ENCODE measurements at regions not wholly inside any gene's neighbourhood (a gene's known extent, or its start where the extent isn't known, plus 50 kb on each side); places are given as distances from the start of the nearest gene placed in this dataset.

GRCh38 chr20:62533591-62534495 lies 58.0 kb upstream of the GATA5 start:
- DNase-seq (ENCODE audit: low read depth), result no peak
- TF ChIP-seq CTCF (IDR thresholded peaks at IDR 0.05; ENCODE audit: insufficient read depth, low read depth, low read length, missing control alignments), result no peak

DNA sequence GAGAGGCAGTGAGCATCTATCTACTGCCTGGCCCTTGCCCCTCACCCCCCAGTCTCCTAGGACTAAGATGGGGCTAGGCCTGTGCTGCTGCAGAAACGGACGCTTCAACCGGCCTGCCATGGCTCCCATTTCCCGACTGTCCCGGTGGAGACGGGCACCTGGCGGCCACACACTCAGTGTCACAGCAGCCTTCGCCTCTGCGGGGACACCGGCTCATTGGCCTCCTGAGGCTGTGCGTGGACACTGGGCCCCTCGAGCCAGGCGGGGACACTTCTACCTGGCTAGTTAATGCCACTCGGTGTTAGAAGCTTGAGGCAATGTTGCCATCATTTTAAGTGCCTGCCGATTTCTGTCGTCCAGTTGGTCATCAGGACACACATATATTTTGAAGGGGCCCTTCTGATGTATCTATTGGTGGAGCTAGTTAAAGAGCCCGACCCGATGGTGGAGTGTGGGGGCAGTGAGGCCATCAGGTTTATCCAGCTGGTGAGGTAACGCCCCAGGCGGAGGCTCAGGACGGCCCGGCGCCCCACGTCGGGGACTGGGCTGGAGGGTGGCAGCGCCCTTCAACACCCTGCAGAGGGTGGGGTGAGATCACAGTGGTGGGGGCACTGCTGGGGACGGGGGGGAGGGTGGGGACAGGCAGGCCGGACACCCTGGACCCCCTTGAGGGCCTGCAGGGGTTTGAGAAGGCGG lies 58.9 kb upstream of the GATA5 start:
- no peak for DNase-seq (ENCODE audit: low read depth)
- no peak overlapping the region for H3K4me3 ChIP-seq (ENCODE audit: low read depth, low read length)
- no peak for TF ChIP-seq CTCF (IDR thresholded peaks at IDR 0.05; ENCODE audit: insufficient read depth, low read depth, low read length, missing control alignments)

More at GRCh38 chr20:62533591-62534495, 58.0 kb upstream of the GATA5 start:
- no peak overlapping the region for H3K4me3 ChIP-seq (ENCODE audit: low read depth, low read length)

- DNase-seq (ENCODE audit: low read depth), result no peak
- no peak for TF ChIP-seq CTCF (IDR thresholded peaks at IDR 0.05; ENCODE audit: insufficient read depth, low read depth, low read length, missing control alignments)
- H3K4me3 ChIP-seq (ENCODE audit: low read depth, low read length), result no peak overlapping the region
Observed at GRCh38 chr20:62535282-62535811, 59.6 kb upstream of the GATA5 start.

- no peak overlapping the region for H3K4me3 ChIP-seq (ENCODE audit: low read depth, low read length)
- TF ChIP-seq CTCF (IDR thresholded peaks at IDR 0.05; ENCODE audit: insufficient read depth, low read depth, low read length, missing control alignments), result no peak
- DNase-seq (ENCODE audit: low read depth), result no peak
Observed at GRCh38 chr20:62535964-62536363, 60.2 kb upstream of the GATA5 start.

GRCh38 chr20:62536871-62537401 lies 61.1 kb upstream of the GATA5 start:
- no peak for TF ChIP-seq CTCF (IDR thresholded peaks at IDR 0.05; ENCODE audit: insufficient read depth, low read depth, low read length, missing control alignments)

DNA sequence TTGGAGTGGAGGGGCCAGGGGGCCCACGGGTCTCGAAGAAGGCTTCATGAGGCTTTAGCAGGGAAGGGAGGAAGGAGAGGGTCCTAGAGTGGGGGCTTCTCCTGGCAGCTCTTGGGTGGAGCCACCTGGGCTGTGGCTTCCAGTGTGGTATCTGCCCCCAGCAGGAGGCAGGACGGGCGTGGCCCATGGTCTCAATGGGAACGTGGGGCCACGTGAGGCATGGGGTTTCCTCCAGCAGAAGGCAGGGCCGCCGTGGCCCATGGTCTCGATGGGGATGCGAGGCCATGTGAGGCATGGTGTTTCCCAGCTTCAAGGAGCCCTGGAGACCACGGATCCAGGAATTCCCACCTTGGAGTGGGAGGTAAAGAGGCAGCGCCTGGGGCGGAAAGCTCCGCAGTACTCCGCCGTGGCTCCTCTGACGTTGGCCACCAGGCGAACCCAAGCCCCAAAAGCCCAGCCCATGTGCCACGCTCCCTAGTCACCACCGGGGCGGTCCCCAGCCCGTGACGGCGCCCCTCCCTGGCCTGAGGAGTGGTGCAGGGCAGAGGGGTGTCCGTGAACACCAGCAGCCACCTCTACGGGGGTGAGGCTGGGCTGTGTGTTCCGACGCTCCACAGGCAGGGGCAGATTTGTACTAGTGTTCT lies 62.0 kb upstream of the GATA5 start:
- DNase-seq (ENCODE audit: low read depth), result no peak
- no peak overlapping the region for H3K4me3 ChIP-seq (ENCODE audit: low read depth, low read length)
- no peak for TF ChIP-seq CTCF (IDR thresholded peaks at IDR 0.05; ENCODE audit: insufficient read depth, low read depth, low read length, missing control alignments)

More at GRCh38 chr20:62536871-62537401, 61.1 kb upstream of the GATA5 start:
- DNase-seq (ENCODE audit: low read depth), result no peak
- H3K4me3 ChIP-seq (ENCODE audit: low read depth, low read length), result no peak overlapping the region

All from GM12865 (cell line).